ENCODE measurements at regions not wholly inside any gene's neighbourhood (a gene's known extent, or its start where the extent isn't known, plus 50 kb on each side); places are given as distances from the start of the nearest gene placed in this dataset.
A peak's percentile ranks its signal among the peaks of the same experiment; 100 is the strongest.
"Not testable (repeated sequence)": the region's sequence is repeated elsewhere in the genome, so short reads cannot be mapped to it uniquely, and the experiment has no call there.

GRCh38 chr9:108270561-108270960 is 585.2 kb downstream of the ACTL7B start:
- DNase-seq, result no peak

GRCh38 chr9:108270051-108270450 is 585.7 kb downstream of the ACTL7B start:
- DNase-seq, result peak; percentile 32

- DNase-seq, result no peak
Measured at GRCh38 chr9:108269371-108269770, 586.4 kb downstream of the ACTL7B start.

GRCh38 chr9:108265065-108265464 is 590.7 kb downstream of the ACTL7B start:
- no peak for DNase-seq

- DNase-seq, result no peak
Measured at GRCh38 chr9:108264093-108264492, 591.7 kb downstream of the ACTL7B start.

- DNase-seq, result no peak
Measured at GRCh38 chr9:108262836-108263235, 593.0 kb downstream of the ACTL7B start.

GRCh38 chr9:108259917-108260675 is 595.7 kb downstream of the ACTL7B start:
- DNase-seq, result no peak

- DNase-seq, result no peak
Measured at GRCh38 chr9:108258640-108259039, 597.1 kb downstream of the ACTL7B start.

GRCh38 chr9:108257382-108257781 is 598.4 kb downstream of the ACTL7B start:
- no peak for DNase-seq

GRCh38 chr9:108254236-108254635 is 601.5 kb downstream of the ACTL7B start:
- no peak for DNase-seq

GRCh38 chr9:108247391-108247790 is 608.4 kb downstream of the ACTL7B start:
- DNase-seq, result not testable (repeated sequence)

GRCh38 chr9:108245901-108246300 is 609.9 kb downstream of the ACTL7B start:
- DNase-seq, result no peak

- DNase-seq, result no peak
Measured at GRCh38 chr9:108245331-108245730, 610.5 kb downstream of the ACTL7B start.

GRCh38 chr9:108244686-108245085 is 611.1 kb downstream of the ACTL7B start:
- no peak for DNase-seq

- no peak for DNase-seq
Measured at GRCh38 chr9:108241384-108242073, 614.3 kb downstream of the ACTL7B start.

- DNase-seq, result no peak
Measured at GRCh38 chr9:108239696-108240321, 616.0 kb downstream of the ACTL7B start.

GRCh38 chr9:108235609-108236008 is 620.2 kb downstream of the ACTL7B start:
- no peak for DNase-seq

- DNase-seq, result no peak
Measured at GRCh38 chr9:108234811-108235210, 621.0 kb downstream of the ACTL7B start.

GRCh38 chr9:108225149-108225800 is 630.5 kb downstream of the ACTL7B start:
- DNase-seq, result no peak

GRCh38 chr9:108224716-108225115 is 631.1 kb downstream of the ACTL7B start:
- no peak for DNase-seq

GRCh38 chr9:108219664-108220063 is 636.1 kb downstream of the ACTL7B start:
- DNase-seq, result no peak

GRCh38 chr9:108217431-108218349 is 638.1 kb downstream of the ACTL7B start:
- no peak for DNase-seq

Data from dermis blood vessel endothelial cell (primary cell).